ENCODE measurements at regions not wholly inside any gene's neighbourhood (a gene's known extent, or its start where the extent isn't known, plus 50 kb on each side); places are given as distances from the start of the nearest gene placed in this dataset.
A peak's percentile ranks its signal among the peaks of the same experiment; 100 is the strongest.
"Not testable (repeated sequence)": the region's sequence is repeated elsewhere in the genome, so short reads cannot be mapped to it uniquely, and the experiment has no call there.

DNA sequence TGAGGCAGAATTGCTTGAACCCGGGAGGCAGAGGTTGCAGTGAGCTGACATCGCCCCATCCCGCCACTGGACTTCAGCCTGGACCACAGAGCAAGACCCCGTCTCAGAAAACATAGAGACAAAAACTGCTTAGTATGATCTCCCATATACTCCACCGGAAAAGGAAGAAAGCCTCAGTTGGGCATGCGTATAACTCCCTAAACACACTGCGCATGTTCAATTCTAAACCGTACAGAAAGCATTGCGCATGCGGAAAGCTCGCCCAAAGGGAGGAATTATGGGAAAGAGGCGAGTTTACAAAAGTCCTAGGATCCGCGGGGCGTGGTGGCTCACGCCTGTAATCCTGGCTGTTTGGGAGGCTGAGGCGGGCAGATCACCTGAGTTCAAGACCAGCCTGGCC, 312.7 kb upstream of the ERCC4 start:
- no peaks in the 10 kb centered on the region for H3K4me1 ChIP-seq (ENCODE audit: control insufficient read depth, insufficient read depth, low read length)
- 100% methylated on average over 5 of the region's 17 CpGs for WGBS (ENCODE audit: insufficient coverage, low lambda C conversion rate)

DNA sequence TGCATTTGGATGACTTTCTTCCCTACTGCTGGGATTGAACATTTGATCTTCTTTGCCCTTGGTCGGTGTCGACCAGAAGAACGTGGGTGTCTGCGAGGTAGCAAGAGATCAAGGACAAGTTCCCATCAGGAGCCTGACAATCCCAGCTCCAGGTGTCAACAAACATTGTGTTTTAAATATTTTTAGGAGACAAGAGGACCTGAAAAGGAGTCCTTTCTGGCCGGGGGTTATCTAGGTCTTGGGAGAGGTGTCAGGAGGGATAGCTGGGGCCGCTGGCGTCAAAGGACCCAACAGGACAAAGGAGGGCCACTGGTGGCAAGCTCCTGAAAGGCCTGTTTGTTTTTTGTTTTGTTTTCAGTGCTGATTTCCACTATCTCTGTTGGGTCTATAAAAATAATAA, 308.4 kb upstream of the ERCC4 start:
- no peaks in the 10 kb centered on the region for H3K9me3 ChIP-seq (ENCODE audit: control insufficient read depth, low read depth, low read length)
- no CpG with 5 or more reads among the region's 7 CpGs for WGBS (ENCODE audit: insufficient coverage, low lambda C conversion rate)
- no peaks in the 10 kb centered on the region for H3K36me3 ChIP-seq (ENCODE audit: control insufficient read depth, insufficient read depth, low read length)
- DNase-seq, result no peak
- H3K27me3 ChIP-seq (ENCODE audit: control insufficient read depth, insufficient read depth, low read length), result no peaks in the 10 kb centered on the region
- no peaks in the 10 kb centered on the region for H3K4me1 ChIP-seq (ENCODE audit: control insufficient read depth, insufficient read depth, low read length)
- no peak overlapping the region for H3K4me3 ChIP-seq (ENCODE audit: low read length)
- H3K27ac ChIP-seq (ENCODE audit: low read length), result no peak overlapping the region

More for the DNA sequence above, 312.7 kb upstream of the ERCC4 start:
- no peak for DNase-seq
- H3K27ac ChIP-seq (ENCODE audit: low read length), result no peak overlapping the region
- no peak overlapping the region for H3K4me3 ChIP-seq (ENCODE audit: low read length)
- H3K36me3 ChIP-seq (ENCODE audit: control insufficient read depth, insufficient read depth, low read length), result no peaks in the 10 kb centered on the region
- no peaks in the 10 kb centered on the region for H3K9me3 ChIP-seq (ENCODE audit: control insufficient read depth, low read depth, low read length)
- no peaks in the 10 kb centered on the region for H3K27me3 ChIP-seq (ENCODE audit: control insufficient read depth, insufficient read depth, low read length)

DNA sequence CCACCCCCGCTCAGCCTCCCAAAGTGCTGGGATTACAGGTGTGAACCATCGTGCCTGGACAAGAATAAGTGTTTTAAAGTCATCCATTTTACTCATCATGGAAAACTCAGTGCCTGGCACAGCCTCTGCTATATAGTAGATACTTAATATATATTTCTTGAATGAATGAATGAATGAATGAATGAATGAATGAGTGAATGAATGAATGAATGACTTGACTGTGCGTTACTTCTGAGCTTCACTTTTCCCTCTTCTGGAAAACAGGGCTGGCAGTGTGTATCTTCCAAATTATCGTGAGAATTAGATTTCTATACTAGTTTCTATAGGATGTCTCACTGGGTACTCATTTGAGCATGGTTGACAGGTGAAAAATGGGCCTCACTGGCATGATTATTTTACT, 307.3 kb upstream of the ERCC4 start:
- Histone ChIP-seq H3K27ac (ENCODE audit: low read length) (no peak overlapping the region), H3K4me3 (ENCODE audit: low read length) (no peak overlapping the region), H3K4me1 (ENCODE audit: control insufficient read depth, insufficient read depth, low read length) (no peaks in the 10 kb centered on the region), H3K36me3 (ENCODE audit: control insufficient read depth, insufficient read depth, low read length) (no peaks in the 10 kb centered on the region), H3K27me3 (ENCODE audit: control insufficient read depth, insufficient read depth, low read length) (no peaks in the 10 kb centered on the region), H3K9me3 (ENCODE audit: control insufficient read depth, low read depth, low read length) (no peaks in the 10 kb centered on the region)
- DNase-seq, result no peak
- no CpG with 5 or more reads among the region's 4 CpGs for whole genome bisulfite sequencing (ENCODE audit: insufficient coverage, low lambda C conversion rate)

DNA sequence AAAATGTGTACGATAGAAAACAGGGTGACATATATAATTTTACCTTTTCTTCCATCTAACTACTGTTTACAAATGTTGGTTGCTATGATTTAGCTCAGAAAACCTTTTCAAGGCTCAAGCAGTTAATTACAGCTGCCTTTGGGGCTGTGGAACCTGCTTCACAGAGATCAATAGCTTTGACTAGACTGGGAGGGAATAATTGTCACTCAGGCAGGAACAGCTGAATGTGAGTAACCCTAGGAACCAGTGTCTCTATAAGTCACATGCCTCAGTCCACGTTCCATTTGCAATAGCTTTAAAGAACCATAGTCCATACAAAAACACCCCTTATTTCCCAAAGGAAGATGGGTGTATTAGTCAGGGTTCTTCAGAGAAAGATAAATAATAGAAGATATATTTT, 306.8 kb upstream of the ERCC4 start:
- Histone ChIP-seq H3K4me1 (ENCODE audit: control insufficient read depth, insufficient read depth, low read length) (no peaks in the 10 kb centered on the region), H3K4me3 (ENCODE audit: low read length) (no peak overlapping the region), H3K27me3 (ENCODE audit: control insufficient read depth, insufficient read depth, low read length) (no peaks in the 10 kb centered on the region), H3K27ac (ENCODE audit: low read length) (no peak overlapping the region), H3K9me3 (ENCODE audit: control insufficient read depth, low read depth, low read length) (no peaks in the 10 kb centered on the region), H3K36me3 (ENCODE audit: control insufficient read depth, insufficient read depth, low read length) (no peaks in the 10 kb centered on the region)
- DNase-seq, result no peak
- no CpG with 5 or more reads among the region's 2 CpGs for WGBS (ENCODE audit: insufficient coverage, low lambda C conversion rate)

DNA sequence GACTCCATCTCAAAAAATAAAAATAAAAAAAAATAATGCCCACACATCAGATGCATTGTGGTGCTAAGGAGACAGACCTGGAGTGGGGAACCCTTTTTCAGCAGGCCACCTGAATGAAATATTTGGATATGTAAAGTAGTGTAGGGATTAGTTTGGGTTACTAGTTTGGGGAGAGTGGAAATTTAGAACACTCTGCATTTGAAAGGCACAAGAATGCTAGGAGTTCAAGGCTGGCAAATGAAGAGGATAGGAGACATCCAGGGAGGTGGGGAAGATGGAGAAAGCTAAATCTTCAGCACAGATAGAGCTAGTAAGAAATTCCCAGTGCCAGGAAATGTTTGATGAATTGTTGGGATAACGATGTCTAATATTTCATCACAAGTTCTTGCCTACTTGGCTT, 298.3 kb upstream of the ERCC4 start:
- no peak overlapping the region for H3K27ac ChIP-seq (ENCODE audit: low read length)
- H3K36me3 ChIP-seq (ENCODE audit: control insufficient read depth, insufficient read depth, low read length), result no peaks in the 10 kb centered on the region
- no peak overlapping the region for H3K4me3 ChIP-seq (ENCODE audit: low read length)
- no CpG with 5 or more reads among the region's 1 CpG for WGBS (ENCODE audit: insufficient coverage, low lambda C conversion rate)
- no peaks in the 10 kb centered on the region for H3K4me1 ChIP-seq (ENCODE audit: control insufficient read depth, insufficient read depth, low read length)
- H3K27me3 ChIP-seq (ENCODE audit: control insufficient read depth, insufficient read depth, low read length), result no peaks in the 10 kb centered on the region
- no peak for DNase-seq
- H3K9me3 ChIP-seq (ENCODE audit: control insufficient read depth, low read depth, low read length), result no peaks in the 10 kb centered on the region

DNA sequence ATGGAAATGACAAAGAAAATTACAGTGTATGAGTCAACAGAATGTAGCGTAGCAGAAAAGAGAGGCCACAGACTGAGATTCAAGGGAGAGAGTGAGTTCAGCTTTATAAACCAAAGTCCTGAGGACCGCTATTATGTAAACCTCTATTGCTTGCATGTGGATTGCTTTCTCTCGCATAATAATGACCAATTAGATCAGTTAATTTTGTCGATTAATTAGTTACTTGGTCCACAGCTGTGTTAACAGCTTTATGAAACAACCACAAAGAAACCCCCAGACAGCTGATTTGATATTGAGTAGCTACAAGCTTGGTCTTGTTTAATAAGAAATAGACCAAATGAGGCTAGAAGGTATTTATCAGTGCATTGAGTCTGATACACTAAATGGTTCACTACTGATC, 291.8 kb upstream of the ERCC4 start:
- peak; percentile 11 to 42 for DNase-seq
- H3K36me3 ChIP-seq (ENCODE audit: control insufficient read depth, insufficient read depth, low read length), result no peaks in the 10 kb centered on the region
- no peak overlapping the region for H3K4me3 ChIP-seq (ENCODE audit: low read length)
- no peak overlapping the region for H3K27ac ChIP-seq (ENCODE audit: low read length)
- H3K4me1 ChIP-seq (ENCODE audit: control insufficient read depth, insufficient read depth, low read length), result peaks cover 15% of the 10 kb centered on the region
- no CpG with 5 or more reads among the region's 4 CpGs for WGBS (ENCODE audit: insufficient coverage, low lambda C conversion rate)
- H3K27me3 ChIP-seq (ENCODE audit: control insufficient read depth, insufficient read depth, low read length), result no peaks in the 10 kb centered on the region
- H3K9me3 ChIP-seq (ENCODE audit: control insufficient read depth, low read depth, low read length), result peaks cover 7% of the 10 kb centered on the region

DNA sequence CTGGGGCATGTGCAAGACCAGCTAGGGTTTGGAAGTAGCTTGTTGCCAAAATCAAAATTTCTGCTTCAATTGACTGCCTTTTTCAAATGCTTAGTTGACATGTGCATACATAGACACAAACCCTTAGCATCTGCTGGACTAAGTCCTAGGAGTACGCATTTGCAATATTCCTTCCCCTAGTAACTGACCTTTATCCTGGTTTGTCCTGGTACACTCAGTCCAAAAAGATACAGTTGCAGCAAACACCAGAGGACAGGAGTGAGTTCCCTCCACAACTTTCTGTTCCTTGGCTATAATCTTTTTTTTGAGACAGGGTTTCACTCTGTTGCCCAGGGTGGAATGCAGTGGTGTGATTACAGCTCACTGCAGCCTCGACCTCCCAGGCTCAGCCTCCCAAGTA, 290.2 kb upstream of the ERCC4 start:
- Histone ChIP-seq H3K27ac (ENCODE audit: low read length) (peak overlapping the region; percentile 47), H3K4me3 (ENCODE audit: low read length) (no peak overlapping the region), H3K9me3 (ENCODE audit: control insufficient read depth, low read depth, low read length) (peaks cover 7% of the 10 kb centered on the region), H3K27me3 (ENCODE audit: control insufficient read depth, insufficient read depth, low read length) (no peaks in the 10 kb centered on the region), H3K36me3 (ENCODE audit: control insufficient read depth, insufficient read depth, low read length) (no peaks in the 10 kb centered on the region), H3K4me1 (ENCODE audit: control insufficient read depth, insufficient read depth, low read length) (peaks cover 15% of the 10 kb centered on the region)
- WGBS (ENCODE audit: insufficient coverage, low lambda C conversion rate), result 83% methylated on average over 1 of the region's 2 CpGs
- DNase-seq, result peak in 1 of 2 donors; percentile 32

DNA sequence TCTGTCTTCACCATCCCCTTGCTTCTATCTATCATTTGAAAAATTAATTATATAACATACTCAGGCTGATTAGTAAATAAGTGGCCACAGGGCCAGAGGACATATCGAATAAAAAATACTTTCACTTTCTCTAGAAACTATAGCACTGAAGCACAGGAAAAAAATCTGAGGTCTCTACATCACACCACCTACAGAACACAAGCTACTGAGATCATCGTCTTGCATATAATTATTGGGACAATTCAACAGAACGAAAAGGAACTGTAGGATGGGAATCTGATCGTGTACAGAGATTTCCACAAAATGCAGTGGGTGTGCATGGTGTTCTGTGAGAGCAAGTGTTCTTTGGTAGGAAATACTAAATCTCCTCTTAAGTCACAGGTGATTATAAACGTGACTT, 289.6 kb upstream of the ERCC4 start:
- 38% methylated on average over 1 of the region's 5 CpGs for WGBS (ENCODE audit: insufficient coverage, low lambda C conversion rate)
- H3K27me3 ChIP-seq (ENCODE audit: control insufficient read depth, insufficient read depth, low read length), result no peaks in the 10 kb centered on the region
- H3K9me3 ChIP-seq (ENCODE audit: control insufficient read depth, low read depth, low read length), result peaks cover 7% of the 10 kb centered on the region
- H3K4me3 ChIP-seq (ENCODE audit: low read length), result no peak overlapping the region
- H3K4me1 ChIP-seq (ENCODE audit: control insufficient read depth, insufficient read depth, low read length), result peaks cover 15% of the 10 kb centered on the region
- H3K36me3 ChIP-seq (ENCODE audit: control insufficient read depth, insufficient read depth, low read length), result no peaks in the 10 kb centered on the region
- peak overlapping the region; percentile 47 for H3K27ac ChIP-seq (ENCODE audit: low read length)
- peak in 1 of 2 donors; percentile 49 for DNase-seq

DNA sequence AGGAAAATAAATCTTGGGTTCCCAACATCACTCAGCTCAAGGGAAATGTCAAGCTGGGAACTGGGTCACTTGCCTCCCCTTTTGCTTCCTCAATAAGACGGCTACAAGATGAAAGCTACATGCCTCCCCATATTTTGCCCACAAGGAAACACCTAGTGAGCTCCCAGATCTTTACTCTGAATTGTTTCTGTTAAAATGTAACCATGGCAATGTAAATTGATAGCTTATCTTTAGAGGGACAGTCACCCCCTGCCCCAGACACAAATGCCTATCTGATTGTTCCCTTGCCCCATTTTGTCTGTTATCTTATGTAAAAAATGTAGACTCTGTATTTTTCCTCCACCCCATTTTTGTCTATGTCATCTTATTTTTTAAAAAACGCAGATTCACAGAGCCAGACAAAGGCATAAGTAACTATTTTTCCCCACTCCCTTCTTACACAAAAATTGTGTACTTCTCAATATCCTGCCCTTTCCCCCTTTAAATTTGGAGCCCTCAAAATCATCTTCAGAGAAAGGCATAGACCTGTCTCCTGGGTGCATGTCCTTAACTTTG, 288.7 kb upstream of the ERCC4 start:
- no peaks in the 10 kb centered on the region for H3K27me3 ChIP-seq (ENCODE audit: control insufficient read depth, insufficient read depth, low read length)
- WGBS (ENCODE audit: insufficient coverage, low lambda C conversion rate), result 25% methylated on average over 1 of the region's 2 CpGs
- peaks cover 15% of the 10 kb centered on the region for H3K4me1 ChIP-seq (ENCODE audit: control insufficient read depth, insufficient read depth, low read length)
- H3K4me3 ChIP-seq (ENCODE audit: low read length), result no peak overlapping the region
- peak; percentile 16 to 49 for DNase-seq
- H3K36me3 ChIP-seq (ENCODE audit: control insufficient read depth, insufficient read depth, low read length), result no peaks in the 10 kb centered on the region
- peaks cover 7% of the 10 kb centered on the region for H3K9me3 ChIP-seq (ENCODE audit: control insufficient read depth, low read depth, low read length)
- H3K27ac ChIP-seq (ENCODE audit: low read length), result peak overlapping the region; percentile 47

DNA sequence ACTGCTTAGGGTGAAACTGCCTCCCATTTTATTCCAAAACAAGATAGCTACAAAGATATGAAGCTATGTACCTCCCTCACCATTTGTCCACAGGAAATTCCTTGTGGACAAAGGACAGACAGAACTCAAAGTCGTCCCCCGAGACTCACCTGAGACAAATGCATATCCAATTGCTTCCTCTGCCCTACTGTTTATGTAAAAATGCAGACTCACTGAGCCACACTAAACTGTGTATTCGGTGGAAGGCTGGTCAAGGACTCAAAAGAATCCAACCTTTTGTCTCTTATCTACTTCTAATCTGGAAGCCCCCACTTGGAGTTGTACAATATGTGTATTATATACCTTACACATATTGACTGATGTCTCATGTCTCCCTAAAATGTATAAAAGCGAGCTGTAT, 288.0 kb upstream of the ERCC4 start:
- Histone ChIP-seq H3K27ac (ENCODE audit: low read length) (peak overlapping the region; percentile 16), H3K9me3 (ENCODE audit: control insufficient read depth, low read depth, low read length) (peaks cover 7% of the 10 kb centered on the region), H3K4me1 (ENCODE audit: control insufficient read depth, insufficient read depth, low read length) (peaks cover 15% of the 10 kb centered on the region), H3K36me3 (ENCODE audit: control insufficient read depth, insufficient read depth, low read length) (no peaks in the 10 kb centered on the region), H3K4me3 (ENCODE audit: low read length) (no peak overlapping the region), H3K27me3 (ENCODE audit: control insufficient read depth, insufficient read depth, low read length) (no peaks in the 10 kb centered on the region)
- no peak for DNase-seq
- WGBS (ENCODE audit: insufficient coverage, low lambda C conversion rate), result 56% methylated on average over 3 of the region's 4 CpGs

DNA sequence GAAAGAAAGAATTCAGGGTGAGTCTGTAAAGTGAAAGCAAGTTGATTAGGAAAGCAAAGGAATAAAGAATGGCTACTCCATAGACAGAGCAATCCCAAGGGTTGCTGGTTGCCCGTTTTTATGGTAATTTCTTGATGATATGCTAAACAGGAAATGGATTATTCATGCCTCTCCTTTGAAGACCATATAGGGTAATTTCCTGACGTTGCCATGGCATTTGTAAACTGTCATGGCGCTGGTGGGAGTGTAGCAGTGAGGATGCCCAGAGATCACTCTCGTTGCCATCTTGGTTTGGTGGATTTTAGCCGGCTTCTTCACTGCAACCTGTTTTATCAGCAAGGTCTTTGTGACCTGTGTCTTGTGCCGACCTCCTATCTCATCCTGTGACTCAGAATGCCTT, 287.4 kb upstream of the ERCC4 start:
- not testable (repeated sequence) for H3K9me3 ChIP-seq (ENCODE audit: control insufficient read depth, low read depth, low read length); H3K36me3 ChIP-seq (ENCODE audit: control insufficient read depth, insufficient read depth, low read length); H3K27me3 ChIP-seq (ENCODE audit: control insufficient read depth, insufficient read depth, low read length); H3K27ac ChIP-seq (ENCODE audit: low read length); DNase-seq; H3K4me3 ChIP-seq (ENCODE audit: low read length)
- WGBS (ENCODE audit: insufficient coverage, low lambda C conversion rate), result no CpG with 5 or more reads among the region's 6 CpGs
- peaks cover 15% of the 10 kb centered on the region for H3K4me1 ChIP-seq (ENCODE audit: control insufficient read depth, insufficient read depth, low read length)
